SH-SY5Y (cell line): ENCODE measurements at regions not wholly inside any gene's neighbourhood (a gene's known extent, or its start where the extent isn't known, plus 50 kb on each side); places are given as distances from the start of the nearest gene placed in this dataset.

Source experiments
- GATA2 ChIP-seq: IDR thresholded peaks from 2 replicates; pipeline ENCODE4 v1.6.1; 2011; ENCODE audit warnings: mild to moderate bottlenecking, low read depth, low read length
- GATA3 ChIP-seq: IDR thresholded peaks from 2 replicates; pipeline ENCODE4 v1.6.1; 2011; ENCODE audit warnings: low read depth, mild to moderate bottlenecking, low read length, moderate library complexity

DNA sequence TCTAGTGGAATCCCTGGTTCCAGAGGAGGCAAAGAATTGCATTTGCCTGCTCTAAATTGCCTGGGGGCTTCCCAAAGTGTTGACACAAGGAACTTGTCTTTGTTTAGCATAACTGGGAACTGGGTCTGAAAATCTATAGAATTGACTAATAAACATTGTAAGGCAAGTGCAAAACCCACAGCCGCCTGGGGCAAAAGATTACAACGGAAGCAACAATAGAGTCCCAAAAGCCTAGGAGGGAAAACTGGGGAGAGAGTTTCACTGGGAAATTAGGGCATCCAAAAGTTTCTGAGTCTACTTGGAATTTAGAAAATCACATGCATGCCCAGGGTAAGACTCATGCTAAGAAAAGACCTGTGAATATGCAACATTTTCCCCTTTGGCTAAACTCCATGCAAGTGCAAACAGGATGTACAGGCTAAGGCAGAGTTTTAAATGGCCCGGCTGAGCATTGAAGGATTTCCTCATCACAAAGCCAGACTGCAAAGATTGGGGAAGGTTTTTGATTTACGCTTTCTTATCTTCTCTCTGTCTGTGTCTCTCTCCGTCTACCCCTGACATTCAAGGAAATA is 725.3 kb upstream of the NCAM2 start:
- TF ChIP-seq GATA3: no peak
- no peak for TF ChIP-seq GATA2
